Hematopoietic multipotent progenitor cell treated with erythropoietin and hydrocortisone succinate and interleukin-3 and kit ligand, for 15 days (in vitro differentiated cells): ENCODE measurements at regions not wholly inside any gene's neighbourhood (a gene's known extent, or its start where the extent isn't known, plus 50 kb on each side); places are given as distances from the start of the nearest gene placed in this dataset.

Experiments
- DNase-seq: peaks from one replicate; pipeline ENCODE4 v3.0.0-alpha.2; 2015; ENCODE audit warnings: low spot score

DNA sequence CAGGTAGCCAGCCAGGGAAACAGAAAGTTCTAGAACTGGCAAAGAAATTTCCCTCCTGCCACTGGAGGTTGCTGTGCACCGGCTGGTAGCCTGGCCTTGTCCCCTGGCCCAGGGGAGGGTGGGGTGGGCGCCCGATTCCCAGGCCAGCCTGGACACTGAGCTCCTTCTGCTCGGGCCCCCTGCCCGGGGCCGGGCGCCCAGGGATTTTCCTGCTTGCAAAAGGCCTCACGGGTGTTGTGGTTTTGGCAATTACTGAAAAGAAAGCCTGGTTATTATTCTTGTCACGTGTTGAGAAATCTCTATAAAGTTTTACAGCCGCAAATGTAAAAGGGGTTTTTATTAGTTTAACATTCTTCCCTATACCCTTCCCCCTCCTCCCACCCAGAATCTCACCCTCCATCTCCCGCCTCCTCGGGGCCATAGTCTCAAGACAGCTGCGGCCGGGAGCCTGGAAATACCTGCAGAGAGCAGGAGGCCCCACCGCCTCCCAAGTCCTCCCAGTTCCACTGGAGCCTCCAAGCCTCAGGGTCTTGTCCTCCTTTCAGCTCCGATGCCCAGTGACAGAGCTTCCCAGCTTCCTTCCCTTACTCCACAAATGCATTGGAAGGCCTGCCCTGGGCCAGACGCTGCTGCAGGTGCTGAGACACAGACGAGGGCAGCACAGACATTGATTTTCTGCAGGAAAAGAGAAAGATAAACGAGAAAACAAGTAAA is 1515.6 kb downstream of the TBC1D22A start:
- DNase-seq: no peak

DNA sequence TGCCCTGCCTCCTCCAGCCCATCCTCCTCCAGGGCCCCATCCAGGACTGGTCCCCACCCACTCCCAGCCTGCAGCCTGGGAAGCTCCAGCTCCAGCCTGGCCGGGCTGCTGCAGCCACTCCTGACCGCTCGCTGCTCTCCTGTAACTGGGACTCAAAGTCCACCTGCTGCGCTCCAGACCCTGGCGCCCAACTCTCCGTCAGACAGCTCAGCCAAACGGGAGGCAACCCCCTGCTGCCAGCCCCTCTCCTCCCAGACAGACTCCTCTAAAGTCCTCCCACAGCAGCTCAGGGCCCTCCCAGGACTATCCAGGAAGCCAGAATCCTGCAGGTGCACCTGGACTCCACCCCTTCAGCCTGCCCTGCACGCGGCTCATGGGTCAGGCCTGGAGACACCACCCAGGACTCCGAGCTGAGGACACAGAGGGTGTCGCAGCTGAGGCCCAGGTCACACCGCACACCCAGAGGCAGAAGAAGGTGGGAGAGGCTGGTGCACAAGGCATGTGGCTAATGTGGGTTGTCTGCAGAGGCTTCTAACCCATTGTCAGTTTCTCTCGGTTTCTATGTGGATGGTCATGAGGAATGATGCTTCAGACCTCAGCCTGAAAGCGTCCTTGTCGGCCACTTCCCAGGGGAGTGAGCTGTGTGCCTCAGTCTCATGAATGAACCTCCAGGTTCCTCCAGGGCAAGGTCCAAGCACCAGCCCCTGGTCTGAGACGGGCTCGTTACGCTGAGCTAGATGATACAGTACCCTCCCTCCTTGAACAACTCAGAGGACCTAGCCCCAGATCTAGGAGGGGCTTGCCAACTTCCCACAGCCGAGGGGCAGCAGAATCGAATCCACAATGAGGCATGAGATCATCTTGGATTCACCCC is 1514.8 kb downstream of the TBC1D22A start:
- no peak for DNase-seq

DNA sequence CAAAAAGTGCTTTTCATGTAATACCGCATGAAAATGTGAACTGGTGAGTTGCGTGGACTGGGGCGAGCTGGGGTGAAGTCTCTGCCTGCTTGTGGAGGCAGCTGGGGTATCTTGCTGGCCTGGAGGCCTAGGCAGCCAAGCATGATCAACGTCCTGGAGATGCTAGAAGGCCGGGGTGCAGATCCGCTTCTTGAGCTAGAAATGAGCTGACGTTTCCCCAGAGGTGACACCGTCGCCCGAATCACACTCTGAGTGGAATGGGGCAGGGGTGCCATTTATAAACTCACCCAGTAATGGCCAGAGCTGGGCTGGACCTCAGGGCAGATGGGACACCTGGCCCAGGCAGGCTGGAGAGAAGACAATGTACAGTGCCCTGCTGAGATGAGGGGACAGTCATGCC is 1513.0 kb downstream of the TBC1D22A start:
- DNase-seq: no peak

DNA sequence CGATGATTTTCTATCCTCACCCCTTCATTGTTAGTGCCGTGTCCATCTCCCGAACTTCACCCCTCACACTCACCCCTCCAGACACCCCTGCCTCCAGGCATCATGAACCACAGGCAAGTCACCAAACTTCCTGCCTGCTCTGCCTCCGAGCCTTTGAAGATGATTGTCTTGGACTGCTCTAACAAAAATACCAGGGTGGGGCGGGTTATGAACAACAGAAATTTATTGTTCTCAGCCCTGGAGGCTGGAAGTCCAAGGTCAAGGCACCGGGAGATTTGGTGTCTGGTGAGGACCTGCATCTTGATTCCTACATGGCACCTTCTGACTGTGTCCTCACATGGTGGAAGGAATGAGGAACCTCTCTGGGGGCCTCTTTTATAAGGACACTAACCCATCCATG is 1508.3 kb downstream of the TBC1D22A start:
- DNase-seq: no peak

DNA sequence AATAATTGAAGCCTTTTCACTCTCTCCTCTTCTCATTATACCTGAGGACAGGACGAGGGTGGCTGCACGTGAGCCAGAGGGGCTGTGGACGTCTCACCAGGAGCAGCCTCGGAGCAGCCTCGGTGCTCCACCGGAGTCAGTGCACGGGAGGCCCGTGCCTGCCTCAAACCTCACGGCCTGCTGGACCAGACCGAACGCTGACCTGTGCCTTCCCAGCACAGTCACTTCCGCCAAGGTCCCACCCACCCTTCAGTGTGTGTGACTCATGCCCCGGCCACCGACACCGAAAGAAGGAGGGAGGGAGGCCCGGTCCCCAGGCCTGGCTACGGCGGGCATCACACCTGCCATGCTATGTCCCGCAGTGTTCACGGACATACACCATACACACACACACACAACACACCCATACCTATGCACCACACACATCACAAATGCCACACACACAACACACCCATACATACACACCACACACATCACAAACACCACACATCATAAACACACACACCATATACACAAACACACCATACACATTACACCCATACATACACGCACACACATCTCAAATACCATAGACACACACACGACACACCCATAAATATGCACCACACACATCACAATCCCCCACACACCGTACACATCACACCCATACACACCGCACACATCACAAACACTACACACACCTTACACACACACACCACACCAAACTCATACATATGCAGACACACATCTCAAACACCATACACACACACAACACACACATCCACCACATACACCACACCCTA is 1506.5 kb downstream of the TBC1D22A start:
- DNase-seq: no peak

DNA sequence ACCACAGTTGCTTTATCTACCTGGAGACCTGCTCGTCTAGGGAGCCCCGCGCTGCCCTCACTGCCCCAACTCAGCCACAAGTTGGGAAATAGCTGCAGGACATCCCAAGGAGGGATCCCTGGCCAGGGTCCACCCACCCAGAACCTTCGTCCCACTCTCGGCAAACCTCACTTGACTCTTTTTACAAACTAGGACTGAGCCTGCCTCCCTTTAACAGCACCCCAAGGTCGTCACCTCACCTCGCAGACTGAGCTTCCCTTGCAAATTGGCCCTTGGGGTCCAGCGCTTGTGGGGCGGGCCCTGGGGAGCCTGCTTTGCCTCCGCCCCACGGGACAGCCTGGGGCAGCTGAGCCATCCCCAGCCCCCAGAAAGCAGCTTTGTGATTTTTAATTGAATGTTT is 1505.8 kb downstream of the TBC1D22A start:
- DNase-seq: no peak

DNA sequence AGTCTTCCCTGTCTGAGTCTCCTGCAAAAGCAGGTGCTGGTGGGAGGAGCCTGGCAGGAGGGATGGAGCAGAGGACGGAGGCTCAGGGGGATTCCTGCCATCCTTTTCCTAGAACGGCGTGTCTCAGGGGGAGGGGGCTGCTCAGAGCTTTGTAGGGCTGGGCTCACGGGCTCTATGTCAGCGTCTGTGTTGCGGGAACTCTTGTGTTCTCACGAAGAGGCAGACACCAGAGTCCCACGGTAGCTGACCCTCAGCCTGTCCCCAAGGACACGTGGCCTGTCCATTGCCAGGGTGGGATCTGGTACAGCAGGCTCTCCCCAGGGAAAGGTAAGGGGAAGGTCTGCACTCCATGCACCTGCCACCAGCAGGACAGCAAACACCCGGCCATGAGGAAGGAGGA is 1505.2 kb downstream of the TBC1D22A start:
- DNase-seq: no peak

DNA sequence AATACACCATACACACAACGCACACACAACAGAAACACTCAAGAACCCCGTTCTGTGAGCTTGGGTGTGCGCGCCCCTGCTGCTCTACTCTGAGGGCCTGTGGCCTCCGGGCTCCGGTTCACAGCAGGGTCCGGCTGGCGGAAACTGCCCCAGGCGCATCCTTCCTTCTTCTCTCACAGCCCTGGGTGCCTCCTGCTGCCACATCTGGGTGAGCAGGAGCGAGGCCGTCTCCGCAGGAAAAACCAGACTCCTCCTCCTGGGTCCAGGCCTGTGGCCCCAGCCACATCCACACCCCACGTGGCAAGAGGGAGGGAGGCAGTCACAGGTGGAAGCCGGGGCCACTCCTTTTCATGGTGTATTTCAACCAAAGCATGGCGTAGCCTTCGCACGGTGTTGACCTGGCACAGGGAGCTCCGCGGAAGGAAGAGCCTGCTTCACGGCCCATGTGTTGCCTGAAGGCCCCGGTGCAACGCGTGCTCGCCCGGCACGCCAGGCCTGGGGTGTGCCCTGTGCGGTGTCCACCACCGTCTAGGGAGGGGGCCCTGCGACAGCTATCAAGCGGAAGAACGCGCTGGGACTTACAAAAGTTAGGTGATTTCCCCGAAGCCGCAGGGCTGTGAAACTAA is 1502.7 kb downstream of the TBC1D22A start:
- DNase-seq: no peak

DNA sequence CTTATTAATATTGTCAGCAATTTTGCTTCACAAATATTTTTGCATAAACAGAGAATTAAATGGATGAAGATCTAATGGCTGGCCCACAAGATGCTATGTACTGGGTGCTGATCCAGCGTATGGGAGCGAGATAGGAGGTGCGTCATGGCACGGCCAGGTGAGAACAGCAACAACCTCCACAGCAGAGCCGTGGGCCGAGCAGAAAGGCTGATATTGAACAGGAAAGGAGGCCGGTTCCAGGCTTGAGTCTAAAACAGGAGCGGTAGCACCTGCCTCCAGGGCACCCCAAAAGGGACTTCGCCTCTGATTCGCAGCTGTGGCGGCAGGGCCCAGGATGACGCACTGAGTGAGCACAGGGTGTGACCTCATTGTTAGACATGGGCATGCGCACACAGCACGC is 1502.1 kb downstream of the TBC1D22A start:
- no peak for DNase-seq

DNA sequence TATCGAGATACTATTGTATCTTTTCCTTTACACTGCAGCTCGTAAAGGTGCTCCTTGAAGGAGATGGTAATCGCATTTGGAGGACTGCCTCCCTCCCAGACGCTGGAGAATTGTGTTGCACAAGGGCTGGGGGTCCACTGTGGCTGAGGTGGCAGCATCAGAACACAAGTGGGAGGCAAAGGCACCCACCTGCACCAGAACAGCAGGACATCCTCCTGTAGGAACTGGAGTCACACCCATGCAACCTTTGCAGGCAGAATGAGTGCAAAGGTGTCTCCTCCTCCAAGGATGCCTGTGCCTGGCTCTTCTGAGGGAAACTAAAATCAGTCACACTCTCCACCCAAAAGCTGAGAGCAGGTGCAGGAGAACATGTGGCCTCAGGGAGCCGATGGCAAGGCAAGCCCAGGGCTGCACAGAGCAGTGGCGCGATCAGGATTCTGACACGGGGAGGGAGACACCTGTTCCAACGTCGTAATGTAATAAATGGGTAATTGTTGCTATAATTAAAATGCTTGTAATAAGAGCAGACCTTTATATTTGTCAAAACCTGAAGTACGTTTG is 1501.4 kb downstream of the TBC1D22A start:
- DNase-seq: no peak

DNA sequence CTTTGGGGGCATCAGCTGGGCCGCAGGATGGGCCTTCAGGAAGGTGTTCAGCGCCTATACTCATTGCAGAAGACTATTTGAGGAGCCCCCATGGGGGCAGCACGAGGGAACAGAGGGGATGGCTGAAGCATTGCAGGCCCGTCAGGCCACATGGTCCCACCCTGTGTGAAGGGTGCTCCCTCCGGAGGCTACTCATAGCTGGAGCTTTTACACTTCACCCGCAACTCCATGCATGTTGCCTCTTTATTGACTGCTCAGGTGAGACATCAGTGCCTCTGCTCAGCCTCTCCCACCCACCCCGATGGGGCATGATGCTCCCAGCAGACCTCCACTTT is 1500.9 kb downstream of the TBC1D22A start:
- DNase-seq: no peak

DNA sequence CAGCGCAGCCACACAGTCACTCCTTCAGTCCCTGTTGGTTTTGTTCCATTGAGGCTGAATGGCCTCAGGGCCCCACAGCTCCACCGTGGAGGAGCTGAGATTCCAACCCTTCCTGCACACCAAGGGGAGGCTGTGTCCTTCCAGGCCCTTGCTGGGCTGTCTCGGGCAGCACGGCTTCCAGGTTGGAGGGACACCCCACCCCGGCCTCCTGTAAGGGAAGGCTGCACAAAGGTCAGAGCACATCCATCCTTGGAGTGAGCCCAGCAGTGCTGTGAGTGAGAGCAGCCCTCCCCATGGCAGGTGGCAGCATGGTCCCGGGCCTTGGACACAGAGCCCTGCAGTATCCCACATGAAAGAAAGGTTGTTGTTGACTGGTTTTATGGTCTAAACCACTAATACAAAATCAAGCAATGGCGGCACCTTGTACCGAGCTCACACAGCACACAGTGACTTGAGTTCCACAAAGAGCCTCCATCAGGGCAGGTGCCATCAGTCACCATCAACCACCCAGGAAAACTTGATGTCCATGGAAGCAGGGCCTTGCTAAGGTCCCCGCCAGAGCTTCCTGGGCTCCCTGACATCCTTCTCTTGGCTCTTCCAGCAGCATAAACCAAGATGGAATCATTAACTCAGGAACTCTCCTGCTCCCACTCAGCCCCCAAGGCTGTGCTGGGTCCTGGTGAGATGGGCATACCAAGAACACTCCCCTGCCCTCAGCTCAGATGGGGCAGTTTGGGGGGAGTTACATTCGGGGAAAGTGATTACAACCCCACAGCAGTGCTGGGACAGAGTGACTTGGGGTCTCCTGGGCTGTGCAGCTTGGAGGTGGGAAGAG is 1500.4 kb downstream of the TBC1D22A start:
- DNase-seq: no peak

DNA sequence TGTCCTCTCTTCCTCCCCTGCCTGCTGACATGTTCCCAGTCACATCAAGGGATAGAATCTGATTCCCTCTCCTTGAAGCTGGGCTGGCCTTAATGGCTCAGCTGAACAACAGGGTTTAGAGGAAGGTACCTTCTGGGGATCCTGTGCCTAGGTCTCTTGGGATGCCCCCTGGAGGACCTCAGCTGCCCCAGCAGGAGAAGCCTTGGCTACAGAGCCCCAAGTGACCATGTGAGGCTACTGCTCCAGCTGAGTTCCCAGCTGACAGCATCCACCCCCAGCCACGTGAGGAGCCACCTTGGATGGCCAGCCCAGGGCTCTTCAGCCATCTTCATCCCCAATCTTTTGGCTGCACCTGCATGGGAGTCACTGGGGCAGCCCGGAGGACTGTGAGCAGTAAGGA is 1499.3 kb downstream of the TBC1D22A start:
- DNase-seq: no peak

DNA sequence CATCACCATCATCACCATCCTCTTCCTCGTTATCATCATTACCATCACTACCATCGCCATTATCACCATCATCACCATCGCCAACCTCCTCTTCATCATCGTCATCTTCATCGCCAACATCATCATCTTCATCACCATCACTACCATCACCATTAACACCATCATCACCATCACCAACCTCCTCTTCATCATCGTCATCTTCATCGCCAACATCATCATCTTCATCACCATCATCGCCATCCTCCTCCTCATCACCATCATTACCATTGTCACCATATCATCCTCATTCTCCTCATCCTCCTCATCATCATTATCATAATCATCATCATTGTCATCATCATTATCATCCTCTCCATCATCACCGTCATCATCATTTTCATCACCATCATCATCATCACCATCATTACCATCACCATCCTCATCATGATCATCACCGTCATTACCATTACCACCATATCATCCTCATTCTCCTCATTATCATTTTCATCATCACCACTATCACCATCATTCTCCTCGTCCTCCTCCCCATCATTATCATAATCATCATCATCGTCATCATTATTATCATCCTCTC is 1498.7 kb downstream of the TBC1D22A start:
- no peak for DNase-seq

DNA sequence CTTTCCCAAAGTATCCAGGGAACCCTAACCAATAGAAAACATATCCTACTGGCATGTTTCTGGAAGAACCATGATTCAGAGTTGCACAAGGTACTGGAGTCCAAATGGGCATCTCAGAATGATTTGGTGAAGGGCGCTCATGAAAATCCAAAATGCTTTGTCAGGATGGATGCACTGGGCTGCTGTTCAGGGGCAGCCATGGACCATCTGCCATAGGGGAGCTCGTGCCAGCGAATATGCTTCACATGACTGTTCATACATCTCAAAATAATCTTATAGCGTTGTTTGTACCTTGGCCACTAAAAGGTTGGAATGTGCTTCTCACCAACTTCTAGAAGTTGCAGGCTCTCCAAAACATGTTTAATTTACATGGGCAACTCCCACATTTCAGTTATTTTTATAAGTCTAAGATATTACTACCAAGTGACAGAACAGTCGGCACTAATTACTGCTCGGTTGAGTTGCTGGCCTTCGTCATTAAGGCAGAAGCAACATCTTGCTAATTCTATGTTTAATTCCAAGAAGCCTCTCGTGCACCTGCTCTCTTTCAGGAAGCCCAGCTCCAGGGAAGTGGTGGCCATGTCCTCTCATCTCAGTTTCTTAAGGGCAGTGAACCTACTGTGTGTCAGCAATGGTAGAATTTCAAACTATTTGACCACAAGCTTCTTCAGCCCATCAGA is 1497.7 kb downstream of the TBC1D22A start:
- no peak for DNase-seq

DNA sequence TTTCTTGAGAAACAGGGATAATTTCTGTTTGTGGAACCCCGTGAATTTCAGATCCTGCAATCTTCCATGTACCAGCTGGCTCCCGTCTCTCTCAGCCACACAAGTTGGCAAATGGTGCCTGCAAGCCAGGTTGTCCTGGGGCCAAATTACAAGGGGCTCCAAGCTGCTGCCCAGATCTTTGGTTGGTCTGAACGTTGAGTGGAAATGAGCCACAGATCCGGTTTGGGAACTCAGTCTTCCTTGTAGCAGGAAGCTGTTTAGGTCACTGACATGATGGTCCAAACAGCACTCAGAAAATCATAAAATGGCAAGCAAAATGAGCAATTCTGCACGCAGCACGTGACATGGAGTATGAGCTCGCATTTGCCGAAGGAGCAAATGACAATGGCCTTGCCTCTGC is 1496.4 kb downstream of the TBC1D22A start:
- no peak for DNase-seq

DNA sequence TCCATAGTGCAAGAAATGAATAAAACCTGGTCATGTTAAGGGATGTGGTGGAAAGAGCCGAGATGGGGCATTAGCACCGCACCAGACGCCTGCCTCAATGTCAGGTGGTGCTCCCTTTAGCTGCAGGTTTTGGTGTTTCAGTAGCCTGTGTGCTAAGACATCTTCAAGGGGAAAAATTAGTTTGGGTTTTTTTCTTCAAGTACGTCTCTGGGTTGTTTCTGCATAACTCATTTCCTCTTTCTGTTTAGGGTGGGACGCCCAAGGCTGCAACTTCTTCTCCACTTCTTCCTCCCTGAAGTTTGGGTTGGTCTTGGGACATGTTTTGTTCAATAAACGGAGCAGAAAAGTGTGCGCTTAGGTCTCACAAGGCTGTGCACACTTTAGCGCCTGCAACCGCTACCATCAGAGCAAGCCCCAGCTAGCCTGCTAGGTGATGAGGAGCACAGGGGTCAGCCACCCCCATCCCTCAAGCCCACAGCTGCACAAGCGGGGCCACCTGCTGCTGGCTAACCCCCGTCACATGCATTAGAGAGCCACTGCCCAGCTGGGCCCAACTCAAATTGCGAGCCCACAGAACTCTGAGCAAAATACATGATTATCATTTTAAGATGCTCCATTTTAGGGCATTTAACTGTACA is 1495.7 kb downstream of the TBC1D22A start:
- no peak for DNase-seq

DNA sequence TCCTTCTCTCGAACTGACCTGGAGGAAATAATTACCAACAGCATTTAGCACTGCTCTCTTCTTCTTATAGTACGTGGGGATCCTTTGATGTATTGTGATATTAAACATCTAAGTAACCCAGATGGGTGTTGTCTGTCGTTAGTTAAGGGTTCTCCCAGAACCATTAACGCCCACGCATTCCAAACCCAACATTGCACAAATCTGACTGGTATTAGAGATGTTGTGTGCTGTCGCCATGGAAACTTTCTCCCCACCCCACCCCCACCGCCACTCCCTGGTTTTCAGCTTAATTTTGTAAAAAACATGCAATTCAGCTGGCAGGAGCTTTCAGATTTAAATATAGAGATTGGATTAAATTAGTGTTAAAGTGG is 1495.2 kb downstream of the TBC1D22A start:
- no peak for DNase-seq

DNA sequence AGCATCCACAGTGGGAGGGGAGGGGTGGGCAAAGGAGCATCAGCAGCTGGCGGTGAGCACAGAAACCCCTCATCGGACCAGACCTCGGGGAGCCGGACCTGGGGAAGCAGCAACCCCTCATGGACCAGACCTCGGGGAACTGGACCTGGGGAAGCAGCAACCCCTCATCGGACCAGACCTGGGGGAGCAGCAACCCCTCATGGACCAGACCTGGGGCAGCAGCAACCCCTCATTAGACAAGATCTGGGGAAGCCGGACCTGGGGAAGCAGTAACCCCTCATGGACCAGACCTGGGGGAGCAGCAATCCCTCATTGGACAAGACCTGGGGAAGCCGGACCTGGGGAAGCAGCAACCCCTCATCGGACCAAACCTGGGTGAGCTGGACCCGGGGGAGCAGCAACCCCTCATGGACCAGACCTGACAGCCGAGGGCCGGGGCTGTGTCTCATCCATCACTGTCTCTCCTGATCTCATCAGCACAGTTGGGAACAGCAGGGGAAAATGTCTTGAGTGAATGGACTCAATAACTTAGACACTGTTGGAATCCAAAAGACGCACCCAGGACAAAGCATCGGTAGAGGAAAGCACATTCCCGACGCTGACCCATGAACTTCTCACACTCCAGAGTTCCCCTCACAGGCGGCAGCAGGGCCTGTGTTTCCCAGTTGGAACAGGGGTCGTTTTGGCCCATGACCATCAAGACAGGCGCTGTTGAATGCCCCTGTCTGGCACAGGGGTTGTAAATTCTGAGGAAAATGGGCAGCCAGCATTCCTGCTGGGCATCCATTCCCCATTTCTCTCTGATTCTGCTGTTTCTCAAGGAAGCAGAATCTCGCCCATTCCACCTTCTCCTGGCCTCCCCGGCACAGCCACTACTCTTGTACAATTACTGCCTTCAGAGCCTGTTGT is 1494.6 kb downstream of the TBC1D22A start:
- DNase-seq: no peak
